Spleen (tissue), 11 donors: ENCODE measurements at regions not wholly inside any gene's neighbourhood (a gene's known extent, or its start where the extent isn't known, plus 50 kb on each side); places are given as distances from the start of the nearest gene placed in this dataset.

ENCODE experiments used
- DNase-seq: peaks from one replicate; pipeline ENCODE4 v3.0.0-alpha.2; 2020
- H3K27ac ChIP-seq, 8 donors: fragments of 200-600 bp; sonication (generic) in 7 of 8; 1 replicate in 4 of 8; 2 replicates in 4 of 8; pipeline versions ENCODE4 v1.5.0 to v1.8.0; 2016 to 2021; ENCODE audit warnings: inconsistent platforms in 4 of 8, mild to moderate bottlenecking in 4 of 8, moderate library complexity in 1 of 8
- H3K27me3 ChIP-seq, 7 donors: fragments of 200-600 bp; sonication (generic) in 6 of 7; replicated peaks in 1 of 7; 1 replicate in 4 of 7; 2 replicates in 3 of 7; pipeline versions ENCODE4 v1.5.0 to v1.8.0; 2016 to 2021; ENCODE audit warnings: inconsistent platforms in 3 of 7, mild to moderate bottlenecking in 1 of 7
- H3K36me3 ChIP-seq, 6 donors: fragments of 200-600 bp; sonication (generic) in 5 of 6; 1 replicate in 4 of 6; 2 replicates in 2 of 6; pipeline versions ENCODE4 v1.5.0 to v1.8.0; 2016 to 2021; ENCODE audit warnings: inconsistent platforms in 2 of 6
- H3K4me1 ChIP-seq, 6 donors: fragments of 200-600 bp; sonication (generic) in 5 of 6; 1 replicate in 3 of 6; 2 replicates in 3 of 6; pipeline versions ENCODE4 v1.5.0 to v1.8.0; 2016 to 2021; ENCODE audit warnings: inconsistent platforms in 3 of 6
- H3K4me3 ChIP-seq, 8 donors: fragments of 200-600 bp; sonication (generic) in 7 of 8; 1 replicate in 4 of 8; 2 replicates in 4 of 8; pipeline versions ENCODE4 v1.5.0 to v1.8.0; 2016 to 2021; ENCODE audit warnings: inconsistent platforms in 4 of 8, mild to moderate bottlenecking in 4 of 8, moderate library complexity in 2 of 8
- H3K9me3 ChIP-seq, 8 donors: fragments of 200-600 bp; sonication (generic) in 7 of 8; 1 replicate in 4 of 8; 2 replicates in 4 of 8; pipeline versions ENCODE4 v1.5.0 to v1.8.0; 2016 to 2021; ENCODE audit warnings: inconsistent platforms in 4 of 8
- POLR2A ChIP-seq, 3 donors: fragments of 450-650 bp; IDR thresholded peaks; one replicate each; pipeline ENCODE4 v1.5.1; 2017; ENCODE audit warnings: antibody characterized with exemption in 3 of 3, mild to moderate bottlenecking in 1 of 3
- POLR2AphosphoS5 ChIP-seq, 3 donors: sonication (generic); formaldehyde crosslinking; IDR thresholded peaks; one replicate each; pipeline ENCODE4 v1.5.1; 2017; ENCODE audit warnings: antibody characterized with exemption in 3 of 3
- WGBS, 5 donors: extraction: QIAGEN DNeasy Blood & Tissue Kit in 3 of 5; methylation state at CpG; one replicate each; pipeline versions ENCODE4 v1.1.5 to v1.1.7; 2013 to 2018; 5-methylcytosine and 5-hydroxymethylcytosine counted together
- intact Hi-C: fragments of 100-400 bp; cut with DNase I; formaldehyde crosslinking; loops from one replicate; pipeline ENCODE4 v1.15.0; 2023; ENCODE audit warnings: low total_unique reads
- TF ChIP-seq, protein P1 (sequence below), 11 experiments: fragments of 200-600 bp in 7 of 11; fragments of 450-650 bp in 4 of 11; sonication (generic) in 4 of 11; IDR thresholded peaks in 8 of 11; conservative IDR thresholded peaks in 3 of 11; 1 replicate in 7 of 11; 2 replicates in 4 of 11; pipeline versions ENCODE4 v1.4.0 to v1.8.0; 2016 to 2021; ENCODE audit warnings: antibody characterized with exemption in 11 of 11, inconsistent platforms in 4 of 11, mild to moderate bottlenecking in 1 of 11
- donor health status: healthy with polysubstance abuse.
- donor health status: DM: no; HTN: no; CAD: no; lungs with moderate emphysema.
- donor health status: DM: no; HTN: no; CAD: no.
- donor health status: Bipolar disorder and iron deficiency.
- donor health status: healthy.
- donor health status: DM: no; HTN: no; CAD: no.
- donor health status: DM: yes; HTN: yes; CAD: no.

DNA sequence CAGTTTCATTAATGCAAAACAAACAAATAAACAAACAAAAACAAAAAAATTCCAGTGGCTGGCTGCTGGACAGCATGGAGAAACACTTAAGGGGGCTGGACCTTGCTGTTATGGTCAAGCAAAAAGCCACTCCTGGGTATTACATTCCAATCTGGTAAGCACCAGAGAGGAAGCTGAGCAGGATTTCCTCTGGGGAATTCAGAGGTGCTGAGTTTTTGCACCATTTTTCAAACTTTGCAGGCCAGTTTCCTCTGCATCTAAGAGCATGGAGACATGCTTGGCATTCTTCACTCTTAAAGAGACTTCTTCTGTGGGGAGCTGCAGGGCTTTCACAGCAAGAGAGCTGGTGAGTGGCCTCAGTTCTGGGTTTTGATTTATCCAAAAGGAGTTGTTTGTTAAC is 84.5 kb downstream of the FZD1 start:
- Histone ChIP-seq H3K27me3 (no peaks in the 10 kb centered on the region), H3K4me3 (no peak overlapping the region), H3K27ac (no peak overlapping the region), H3K36me3 (no peaks in the 10 kb centered on the region), H3K4me1 (peaks cover 0 to 42% (median 17%) of the 10 kb centered on the region in 6 donors), H3K9me3 (no peaks in the 10 kb centered on the region)
- TF ChIP-seq POLR2A (IDR thresholded peaks at IDR 0.05) (no peak), POLR2AphosphoS5 (IDR thresholded peaks at IDR 0.05) (no peak)
- TF ChIP-seq, protein P1, sequence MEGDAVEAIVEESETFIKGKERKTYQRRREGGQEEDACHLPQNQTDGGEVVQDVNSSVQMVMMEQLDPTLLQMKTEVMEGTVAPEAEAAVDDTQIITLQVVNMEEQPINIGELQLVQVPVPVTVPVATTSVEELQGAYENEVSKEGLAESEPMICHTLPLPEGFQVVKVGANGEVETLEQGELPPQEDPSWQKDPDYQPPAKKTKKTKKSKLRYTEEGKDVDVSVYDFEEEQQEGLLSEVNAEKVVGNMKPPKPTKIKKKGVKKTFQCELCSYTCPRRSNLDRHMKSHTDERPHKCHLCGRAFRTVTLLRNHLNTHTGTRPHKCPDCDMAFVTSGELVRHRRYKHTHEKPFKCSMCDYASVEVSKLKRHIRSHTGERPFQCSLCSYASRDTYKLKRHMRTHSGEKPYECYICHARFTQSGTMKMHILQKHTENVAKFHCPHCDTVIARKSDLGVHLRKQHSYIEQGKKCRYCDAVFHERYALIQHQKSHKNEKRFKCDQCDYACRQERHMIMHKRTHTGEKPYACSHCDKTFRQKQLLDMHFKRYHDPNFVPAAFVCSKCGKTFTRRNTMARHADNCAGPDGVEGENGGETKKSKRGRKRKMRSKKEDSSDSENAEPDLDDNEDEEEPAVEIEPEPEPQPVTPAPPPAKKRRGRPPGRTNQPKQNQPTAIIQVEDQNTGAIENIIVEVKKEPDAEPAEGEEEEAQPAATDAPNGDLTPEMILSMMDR (IDR thresholded peaks at IDR 0.05 in 8 of 11, conservative IDR thresholded peaks at IDR 0.05 in 3 of 11) = no peak
- intact Hi-C loops = no loop called here
- DNase-seq = no peak

DNA sequence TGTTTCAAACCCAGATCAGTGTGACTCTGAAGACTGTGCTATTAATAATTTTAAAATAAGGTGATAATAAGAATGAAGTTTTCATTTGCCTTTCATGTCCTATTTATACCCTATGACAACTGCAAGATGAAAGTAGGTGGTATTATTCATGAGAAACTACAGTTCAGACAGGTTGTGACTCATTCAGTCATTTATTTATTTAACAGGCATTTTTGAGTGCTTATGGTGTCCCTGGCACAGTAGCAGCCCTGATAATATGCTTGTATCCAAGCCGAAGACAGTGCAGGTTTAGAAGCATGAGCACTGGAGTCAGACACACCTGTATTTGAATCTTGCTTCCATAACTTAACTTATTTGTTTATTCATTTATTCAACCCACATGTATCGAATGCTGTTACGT is 87.1 kb downstream of the FZD1 start:
- no peaks in the 10 kb centered on the region for H3K36me3 ChIP-seq
- H3K4me1 ChIP-seq = peaks cover 0 to 19% (median 12%) of the 10 kb centered on the region in 6 donors
- H3K4me3 ChIP-seq = no peak overlapping the region
- intact Hi-C loops = no loop called here
- WGBS, 5 donors = 90 to 97% (median 93%) methylated on average over 3 of the region's 3 CpGs
- TF ChIP-seq POLR2AphosphoS5 (IDR thresholded peaks at IDR 0.05) = no peak
- TF ChIP-seq POLR2A (IDR thresholded peaks at IDR 0.05) = no peak
- TF ChIP-seq, protein P1 (IDR thresholded peaks at IDR 0.05 in 8 of 11, conservative IDR thresholded peaks at IDR 0.05 in 3 of 11) = no peak
- no peaks in the 10 kb centered on the region for H3K9me3 ChIP-seq
- no peak overlapping the region for H3K27ac ChIP-seq
- no peak for DNase-seq
- no peaks in the 10 kb centered on the region for H3K27me3 ChIP-seq

DNA sequence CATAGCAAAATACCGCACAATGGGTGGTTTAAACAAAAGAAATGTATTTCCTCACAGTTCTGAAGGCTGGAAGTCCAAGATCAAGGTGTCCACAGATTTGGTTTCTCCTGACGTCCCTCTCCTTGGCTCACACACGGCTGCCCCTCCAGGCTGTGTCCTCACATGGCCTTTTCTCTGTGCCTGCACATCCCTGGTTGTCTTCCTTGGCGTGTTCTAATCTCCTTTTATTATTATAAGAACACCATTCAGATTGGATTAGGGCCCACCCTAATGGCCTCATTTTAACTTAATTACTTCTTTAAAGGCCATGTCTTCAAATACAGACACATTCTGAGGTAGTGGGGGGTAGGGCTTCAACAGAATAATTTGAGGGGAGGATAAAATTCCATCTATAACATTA is 87.9 kb downstream of the FZD1 start:
- no peak for DNase-seq
- H3K9me3 ChIP-seq = no peaks in the 10 kb centered on the region
- H3K27ac ChIP-seq = no peak overlapping the region
- no peak overlapping the region for H3K4me3 ChIP-seq
- H3K27me3 ChIP-seq = no peaks in the 10 kb centered on the region
- H3K36me3 ChIP-seq = no peaks in the 10 kb centered on the region
- H3K4me1 ChIP-seq = peaks cover 0 to 13% (median 5%) of the 10 kb centered on the region in 6 donors
- TF ChIP-seq, protein P1 (IDR thresholded peaks at IDR 0.05 in 8 of 11, conservative IDR thresholded peaks at IDR 0.05 in 3 of 11) = no peak
- no peak for TF ChIP-seq POLR2A (IDR thresholded peaks at IDR 0.05)
- TF ChIP-seq POLR2AphosphoS5 (IDR thresholded peaks at IDR 0.05) = no peak
- intact Hi-C loops = no loop called here
- 78 to 89% (median 85%) methylated on average over 4 of the region's 4 CpGs for WGBS, 5 donors

DNA sequence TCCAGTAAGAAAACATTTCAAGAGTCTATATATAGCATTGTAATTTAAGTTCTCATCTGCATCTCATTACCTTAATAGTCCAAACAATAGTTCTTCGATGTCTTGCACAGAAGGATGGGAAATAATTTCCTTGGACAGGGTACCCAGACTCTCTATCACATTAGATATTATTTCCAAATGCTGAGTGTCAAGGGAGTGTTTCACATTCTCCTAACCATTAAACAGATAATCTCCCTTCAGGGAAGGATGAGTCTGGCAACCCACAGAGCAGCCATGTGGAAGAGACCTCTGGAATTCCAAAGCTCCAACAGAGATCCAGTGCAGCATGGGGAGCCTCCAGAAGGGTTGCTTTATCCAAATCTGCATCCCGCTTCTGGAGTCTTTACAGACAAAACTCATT is 89.6 kb downstream of the FZD1 start:
- Histone ChIP-seq H3K27ac (no peak overlapping the region), H3K4me1 (peaks cover 0 to 2% (median 0%) of the 10 kb centered on the region in 6 donors)
- 70 to 85% (median 81%) methylated on average over 2 of the region's 2 CpGs for WGBS, 5 donors

More for the DNA sequence above, 89.6 kb downstream of the FZD1 start:
- Histone ChIP-seq H3K4me3 (no peak overlapping the region), H3K9me3 (no peaks in the 10 kb centered on the region), H3K36me3 (no peaks in the 10 kb centered on the region), H3K27me3 (no peaks in the 10 kb centered on the region)
- DNase-seq = no peak
- TF ChIP-seq POLR2A (IDR thresholded peaks at IDR 0.05) = no peak
- no peak for TF ChIP-seq POLR2AphosphoS5 (IDR thresholded peaks at IDR 0.05)
- TF ChIP-seq, protein P1 (IDR thresholded peaks at IDR 0.05 in 8 of 11, conservative IDR thresholded peaks at IDR 0.05 in 3 of 11) = no peak
- intact Hi-C loops = no loop called here
